ENCODE measurements at regions not wholly inside any gene's neighbourhood (a gene's known extent, or its start where the extent isn't known, plus 50 kb on each side); places are given as distances from the start of the nearest gene placed in this dataset.

DNA sequence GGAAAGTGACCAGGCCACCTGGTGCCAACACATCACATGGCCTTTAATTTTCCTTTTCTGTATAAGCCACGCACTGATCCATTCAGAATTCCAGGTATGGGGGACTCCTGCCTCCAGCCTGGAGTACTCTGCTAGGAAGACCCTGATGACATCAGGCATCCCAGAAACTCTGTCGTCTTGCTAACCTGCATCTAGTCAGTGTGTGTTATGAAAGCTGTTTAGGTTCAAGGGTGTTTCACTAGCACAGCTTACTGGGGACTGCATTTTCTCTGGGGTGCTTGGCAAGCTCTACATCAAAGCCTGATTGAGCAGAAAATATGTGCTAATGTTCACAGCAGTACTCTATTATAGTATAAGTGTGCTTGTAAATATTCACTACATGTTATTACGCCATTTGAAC lies 100.6 kb upstream of the MGMT start:
- no peak for TF ChIP-seq POLR2A (IDR thresholded peaks at IDR 0.05; ENCODE audit: low read depth, low read length)
- TF ChIP-seq TAF1 (IDR thresholded peaks at IDR 0.05; ENCODE audit: low read depth, low read length) = no peak
- no peak for TF ChIP-seq POLR2AphosphoS5 (IDR thresholded peaks at IDR 0.05; ENCODE audit: low read depth, low read length)

Data from GM12891 (cell line).